ENCODE measurements at regions not wholly inside any gene's neighbourhood (a gene's known extent, or its start where the extent isn't known, plus 50 kb on each side); places are given as distances from the start of the nearest gene placed in this dataset.
"Not testable (repeated sequence)": the region's sequence is repeated elsewhere in the genome, so short reads cannot be mapped to it uniquely, and the experiment has no call there.

DNA sequence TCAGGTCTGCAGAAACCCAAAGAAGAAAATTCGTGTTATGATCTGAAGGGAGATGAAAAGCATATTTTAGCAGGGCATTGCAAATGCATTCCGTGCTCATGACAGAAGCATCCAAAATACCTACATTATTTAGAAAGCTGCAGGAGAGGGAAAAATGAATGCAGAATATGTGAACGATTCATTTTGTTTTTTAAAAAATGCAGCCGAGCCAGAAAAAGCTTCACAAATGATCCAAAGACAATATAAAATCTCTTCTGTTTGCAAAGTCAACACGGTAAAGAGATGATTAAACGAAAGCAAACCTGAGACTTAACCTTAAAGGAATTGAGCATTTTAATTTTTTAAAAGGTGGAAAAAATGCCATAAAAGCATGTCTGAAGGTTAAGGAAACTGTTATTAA, 136.1 kb upstream of the SULF2 start:
- Histone ChIP-seq H3K9me3 (peaks cover 0 to 6% (median 0%) of the 10 kb centered on the region in 4 donors), H3K4me3 (peak overlapping the region in 2 of 4 donors; percentile 1 to 8), H3K27me3 (no peaks in the 10 kb centered on the region), H3K36me3 (no peaks in the 10 kb centered on the region), H3K4me1 (peaks cover 0 to 22% (median 21%) of the 10 kb centered on the region in 4 donors), H3K27ac (replicated peaks in 1 of 4) (peak overlapping the region in 1 of 4 donors; percentile 29)
- no peak for DNase-seq (ENCODE audit: extremely low spot score)
- intact Hi-C loops (cut with DNase I): no loop called here
- TF ChIP-seq POLR2A (IDR thresholded peaks at IDR 0.05; ENCODE audit: low read depth) (no peak), EP300 (IDR thresholded peaks at IDR 0.05) (no peak)
- WGBS: 37% methylated on average over 6 of the region's 6 CpGs

- no peaks in the 10 kb centered on the region for H3K27me3 ChIP-seq
- TF ChIP-seq POLR2AphosphoS5 (IDR thresholded peaks at IDR 0.05): no peak
- TF ChIP-seq POLR2A (IDR thresholded peaks at IDR 0.05; ENCODE audit: low read depth): no peak
- no peak for TF ChIP-seq EP300 (IDR thresholded peaks at IDR 0.05)
- TF ChIP-seq CTCF (IDR thresholded peaks at IDR 0.05): no peak
- WGBS: 91% methylated on average over 2 of the region's 2 CpGs
- H3K27ac ChIP-seq (replicated peaks in 1 of 4): no peak overlapping the region
- peaks cover 0 to 6% (median 0%) of the 10 kb centered on the region in 4 donors for H3K9me3 ChIP-seq
- intact Hi-C loops (cut with DNase I): no loop called here
- no peaks in the 10 kb centered on the region for H3K36me3 ChIP-seq
- H3K4me1 ChIP-seq: peaks cover 0 to 21% (median 18%) of the 10 kb centered on the region in 4 donors
- DNase-seq (ENCODE audit: extremely low spot score): no peak
- no peak overlapping the region for H3K4me3 ChIP-seq
Observed at GRCh38 chr20:47917549-47918070, 132.3 kb upstream of the SULF2 start.

GRCh38 chr20:47915495-47915894, 130.2 kb upstream of the SULF2 start:
- H3K4me1 ChIP-seq: peaks cover 0 to 8% (median 2%) of the 10 kb centered on the region in 4 donors
- TF ChIP-seq EP300 (IDR thresholded peaks at IDR 0.05) (no peak), POLR2A (IDR thresholded peaks at IDR 0.05; ENCODE audit: low read depth) (no peak), CTCF (IDR thresholded peaks at IDR 0.05) (no peak), POLR2AphosphoS5 (IDR thresholded peaks at IDR 0.05) (no peak)
- no peaks in the 10 kb centered on the region for H3K27me3 ChIP-seq
- DNase-seq (ENCODE audit: extremely low spot score): no peak
- H3K27ac ChIP-seq (replicated peaks in 1 of 4): no peak overlapping the region
- H3K9me3 ChIP-seq: peaks cover 0 to 6% (median 0%) of the 10 kb centered on the region in 4 donors
- intact Hi-C loops (cut with DNase I): no loop called here
- no peak overlapping the region for H3K4me3 ChIP-seq
- H3K36me3 ChIP-seq: no peaks in the 10 kb centered on the region
- WGBS: 94% methylated on average over 3 of the region's 3 CpGs

DNA sequence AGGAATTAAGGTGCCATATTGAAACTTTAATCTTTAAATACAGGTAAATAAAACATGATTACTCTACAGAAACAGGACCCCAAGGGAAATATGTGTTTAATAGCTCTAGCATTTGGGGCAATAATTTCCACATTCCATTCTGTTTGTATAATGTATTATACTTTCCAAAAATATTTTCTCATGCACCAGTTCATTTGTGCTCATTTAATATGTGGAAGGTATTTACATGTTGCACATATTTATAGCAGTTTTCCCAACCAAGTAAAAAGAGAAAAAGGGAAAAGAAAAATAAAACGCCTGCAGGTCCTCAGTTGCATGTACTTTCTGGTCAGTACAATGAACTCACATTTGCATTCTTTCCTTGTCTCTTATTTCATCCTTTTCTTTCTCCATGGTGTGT, 129.5 kb upstream of the SULF2 start:
- WGBS: 41% methylated on average over 1 of the region's 1 CpG
- DNase-seq (ENCODE audit: extremely low spot score): no peak
- no peak for TF ChIP-seq CTCF (IDR thresholded peaks at IDR 0.05)
- TF ChIP-seq EP300 (IDR thresholded peaks at IDR 0.05): no peak
- no peak for TF ChIP-seq POLR2A (IDR thresholded peaks at IDR 0.05; ENCODE audit: low read depth)
- no peak for TF ChIP-seq POLR2AphosphoS5 (IDR thresholded peaks at IDR 0.05)
- intact Hi-C loops (cut with DNase I): no loop called here
- Histone ChIP-seq H3K36me3 (no peaks in the 10 kb centered on the region), H3K9me3 (peaks cover 0 to 6% (median 0%) of the 10 kb centered on the region in 4 donors), H3K27ac (replicated peaks in 1 of 4) (no peak overlapping the region), H3K27me3 (no peaks in the 10 kb centered on the region), H3K4me1 (peaks cover 0 to 8% (median 2%) of the 10 kb centered on the region in 4 donors), H3K4me3 (no peak overlapping the region)

- intact Hi-C loops (cut with DNase I); H3K9me3 ChIP-seq; H3K27me3 ChIP-seq; H3K4me1 ChIP-seq; H3K4me3 ChIP-seq; H3K27ac ChIP-seq (replicated peaks in 1 of 4); H3K36me3 ChIP-seq; DNase-seq (ENCODE audit: extremely low spot score): not testable (repeated sequence)
- WGBS: 92% methylated on average over 12 of the region's 12 CpGs
Observed at GRCh38 chr20:47912786-47913501, 127.7 kb upstream of the SULF2 start.

- not testable (repeated sequence) for H3K36me3 ChIP-seq
Observed at GRCh38 chr20:47912165-47912564, 126.9 kb upstream of the SULF2 start.

GRCh38 chr20:47909696-47910369, 124.6 kb upstream of the SULF2 start:
- DNase-seq (ENCODE audit: extremely low spot score); H3K27me3 ChIP-seq; H3K36me3 ChIP-seq; H3K27ac ChIP-seq (replicated peaks in 1 of 4); H3K4me1 ChIP-seq; H3K9me3 ChIP-seq; H3K4me3 ChIP-seq; intact Hi-C loops (cut with DNase I): not testable (repeated sequence)
- 73% methylated on average over 12 of the region's 12 CpGs for WGBS

More at GRCh38 chr20:47912165-47912564, 126.9 kb upstream of the SULF2 start:
- H3K27me3 ChIP-seq; intact Hi-C loops (cut with DNase I); DNase-seq (ENCODE audit: extremely low spot score); H3K27ac ChIP-seq (replicated peaks in 1 of 4); H3K4me1 ChIP-seq; H3K4me3 ChIP-seq; H3K9me3 ChIP-seq: not testable (repeated sequence)
- 77% methylated on average over 2 of the region's 8 CpGs for WGBS

DNA sequence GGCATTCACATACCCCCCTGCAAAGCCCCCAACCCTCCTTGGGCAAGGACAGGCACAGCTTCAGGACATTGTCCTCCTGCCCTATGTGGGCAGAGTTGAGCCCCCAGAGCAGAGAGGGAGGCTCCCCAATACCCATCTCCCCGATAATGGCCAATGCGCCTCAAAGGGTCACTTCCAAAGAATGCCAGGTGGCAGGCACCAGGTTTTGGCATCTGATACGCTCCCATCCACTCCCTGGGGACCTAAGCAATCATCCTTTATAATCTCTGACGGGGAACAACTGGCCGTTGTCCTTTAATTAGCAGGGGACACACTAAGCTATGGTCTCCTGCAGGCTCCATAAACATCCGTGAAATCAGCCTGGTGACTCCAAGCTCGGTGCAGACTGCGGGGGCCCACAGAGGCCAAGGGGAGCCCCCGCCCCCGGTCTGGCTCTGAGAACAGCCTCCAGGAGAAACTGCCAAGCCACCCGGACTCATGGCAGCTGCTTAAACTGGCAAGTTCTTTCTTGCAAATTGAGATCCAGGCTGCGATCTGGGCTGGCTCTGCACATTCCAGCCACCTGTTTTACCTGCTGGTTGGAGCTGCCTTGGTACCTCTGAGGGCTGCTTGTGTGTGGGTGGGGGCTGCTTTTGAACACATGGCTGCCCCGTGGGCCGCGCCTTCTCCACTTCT, 123.2 kb upstream of the SULF2 start:
- H3K36me3 ChIP-seq; H3K4me3 ChIP-seq; H3K27ac ChIP-seq (replicated peaks in 1 of 4); H3K27me3 ChIP-seq; DNase-seq (ENCODE audit: extremely low spot score); H3K4me1 ChIP-seq; H3K9me3 ChIP-seq; intact Hi-C loops (cut with DNase I): not testable (repeated sequence)
- 100% methylated on average over 4 of the region's 15 CpGs for WGBS
